Fibroblast of lung (primary cell): ENCODE measurements at regions not wholly inside any gene's neighbourhood (a gene's known extent, or its start where the extent isn't known, plus 50 kb on each side); places are given as distances from the start of the nearest gene placed in this dataset.
"Not testable (repeated sequence)": the region's sequence is repeated elsewhere in the genome, so short reads cannot be mapped to it uniquely, and the experiment has no call there.

Source experiments
- DNase-seq, 2 donors: peaks; one replicate each; pipeline versions ENCODE4 v3.0.0 to v3.0.0-alpha.2; 2010; ENCODE audit warnings: low read depth in 2 of 2
- H2AFZ ChIP-seq: 2 replicates; pipeline ENCODE4 v1.5.1; 2012; ENCODE audit warnings: low read length, control low read depth, inconsistent platforms
- H3K27ac ChIP-seq: 2 replicates; pipeline ENCODE4 v1.5.1; 2011; ENCODE audit warnings: low read length, control low read depth; ENCODE audit not compliant: insufficient read depth
- H3K27me3 ChIP-seq: 2 replicates; pipeline ENCODE4 v1.5.1; 2011; ENCODE audit warnings: mild to moderate bottlenecking, low read length; ENCODE audit not compliant: control insufficient read depth, insufficient read depth
- H3K36me3 ChIP-seq: 2 replicates; pipeline ENCODE4 v1.5.1; 2011; ENCODE audit warnings: low read length; ENCODE audit not compliant: control insufficient read depth, insufficient read depth
- H3K4me1 ChIP-seq: 2 replicates; pipeline ENCODE4 v1.5.1; 2011; ENCODE audit warnings: low read length; ENCODE audit not compliant: control insufficient read depth, insufficient read depth; ENCODE audit errors: extremely low read depth
- H3K4me2 ChIP-seq: 2 replicates; pipeline ENCODE4 v1.5.1; 2011; ENCODE audit warnings: low read length, control low read depth; ENCODE audit not compliant: insufficient read depth; ENCODE audit errors: extremely low read depth
- H3K4me3 ChIP-seq, 4 experiments: fragments of 200-600 bp in 1 of 4; sonication (generic) in 1 of 4; replicated peaks in 1 of 4; 2 replicates each; pipeline ENCODE4 v1.5.1; 2011 to 2016; ENCODE audit warnings: low read length in 4 of 4, low read depth in 3 of 4, mild to moderate bottlenecking in 3 of 4, control low read depth in 2 of 4, inconsistent platforms in 1 of 4, mixed read lengths in 1 of 4; ENCODE audit not compliant: insufficient read depth in 1 of 4; ENCODE audit errors: control extremely low read depth in 1 of 4
- H3K79me2 ChIP-seq: 2 replicates; pipeline ENCODE4 v1.5.1; 2012; ENCODE audit warnings: mild to moderate bottlenecking, low read length, inconsistent platforms; ENCODE audit not compliant: control insufficient read depth, insufficient read depth
- H3K9ac ChIP-seq: 2 replicates; pipeline ENCODE4 v1.5.1; 2011; ENCODE audit warnings: mild to moderate bottlenecking, low read length, control low read depth; ENCODE audit not compliant: insufficient read depth
- H3K9me3 ChIP-seq: 2 replicates; pipeline ENCODE4 v1.5.1; 2012; ENCODE audit warnings: low read depth, low read length; ENCODE audit not compliant: control insufficient read depth, insufficient read depth
- H4K20me1 ChIP-seq: 2 replicates; pipeline ENCODE4 v1.5.1; 2011; ENCODE audit warnings: low read length; ENCODE audit not compliant: control insufficient read depth, insufficient read depth; ENCODE audit errors: extremely low read depth
- CTCF ChIP-seq, 2 donors: IDR thresholded peaks in 1 of 2; conservative IDR thresholded peaks in 1 of 2; 1 replicate in 1 of 2; 2 replicates in 1 of 2; pipeline ENCODE4 v1.5.1; 2011 to 2012; ENCODE audit warnings: low read length in 2 of 2, control low read depth in 1 of 2, inconsistent platforms in 1 of 2, low read depth in 1 of 2, mild to moderate bottlenecking in 1 of 2
- EZH2 ChIP-seq: IDR thresholded peaks from 2 replicates; pipeline ENCODE4 v1.5.1; 2012; ENCODE audit warnings: low read length, control low read depth, mild to moderate bottlenecking; ENCODE audit errors: missing control alignments

- no peak overlapping the region for H3K9ac ChIP-seq
- no peak for DNase-seq
- H3K9me3 ChIP-seq, result no peaks in the 10 kb centered on the region
- no peaks in the 10 kb centered on the region for H3K36me3 ChIP-seq
- no peaks in the 10 kb centered on the region for H3K27me3 ChIP-seq
- H4K20me1 ChIP-seq, result no peaks in the 10 kb centered on the region
- no peak overlapping the region for H2AFZ ChIP-seq
- no peak overlapping the region for H3K4me2 ChIP-seq
- no peaks in the 10 kb centered on the region for H3K79me2 ChIP-seq
- H3K4me3 ChIP-seq, result no peak overlapping the region
- no peak overlapping the region for H3K27ac ChIP-seq
- peaks cover 12% of the 10 kb centered on the region for H3K4me1 ChIP-seq
- no peak for TF ChIP-seq EZH2
- TF ChIP-seq CTCF (conservative IDR thresholded peaks at IDR 0.05 in 1 of 2, IDR thresholded peaks at IDR 0.05 in 1 of 2; ENCODE audit: low read depth in 1 of 2, low read length in 2 of 2), result no peak
Measured at GRCh38 chr20:53778736-53779135, 185.1 kb upstream of the ZNF217 start.

GRCh38 chr20:53778041-53778516, 184.4 kb upstream of the ZNF217 start:
- no peak for DNase-seq
- H3K27ac ChIP-seq, result no peak overlapping the region
- H3K4me2 ChIP-seq, result no peak overlapping the region
- H2AFZ ChIP-seq, result no peak overlapping the region
- TF ChIP-seq EZH2 (no peak), CTCF (conservative IDR thresholded peaks at IDR 0.05 in 1 of 2, IDR thresholded peaks at IDR 0.05 in 1 of 2; ENCODE audit: low read depth in 1 of 2, low read length in 2 of 2) (no peak)
- H4K20me1 ChIP-seq, result no peaks in the 10 kb centered on the region
- peaks cover 16% of the 10 kb centered on the region for H3K4me1 ChIP-seq
- H3K79me2 ChIP-seq, result no peaks in the 10 kb centered on the region
- no peaks in the 10 kb centered on the region for H3K27me3 ChIP-seq
- no peaks in the 10 kb centered on the region for H3K36me3 ChIP-seq
- no peak overlapping the region for H3K4me3 ChIP-seq
- no peak overlapping the region for H3K9ac ChIP-seq
- no peaks in the 10 kb centered on the region for H3K9me3 ChIP-seq

- H3K4me3 ChIP-seq, H3K9me3 ChIP-seq, H3K79me2 ChIP-seq, H3K27me3 ChIP-seq, H2AFZ ChIP-seq, H3K4me2 ChIP-seq, H4K20me1 ChIP-seq, H3K36me3 ChIP-seq, H3K9ac ChIP-seq, H3K27ac ChIP-seq, DNase-seq: not testable (repeated sequence)
- H3K4me1 ChIP-seq, result peaks cover 16% of the 10 kb centered on the region
Measured at GRCh38 chr20:53777402-53777801, 183.8 kb upstream of the ZNF217 start.
